Hepatocyte (in vitro differentiated cells): ENCODE measurements at regions not wholly inside any gene's neighbourhood (a gene's known extent, or its start where the extent isn't known, plus 50 kb on each side); places are given as distances from the start of the nearest gene placed in this dataset.

ENCODE experiments used
- CTCF ChIP-seq: fragments of 200-600 bp; sonication (generic); IDR thresholded peaks from 2 replicates; pipeline ENCODE4 v1.5.1; 2016; ENCODE audit warnings: antibody characterized with exemption, mild to moderate bottlenecking; ENCODE audit not compliant: poor library complexity
- EZH2phosphoT487 ChIP-seq: fragments of 200-600 bp; sonication (generic); IDR thresholded peaks from one replicate; pipeline ENCODE4 v1.6.1; 2018; ENCODE audit warnings: antibody characterized with exemption, mild to moderate bottlenecking, low read depth, moderate library complexity; ENCODE audit not compliant: unreplicated experiment, severe bottlenecking

- TF ChIP-seq CTCF, result no peak
- no peak for TF ChIP-seq EZH2phosphoT487
Measured at GRCh38 chr21:22961258-22961657, 1963.0 kb downstream of the NCAM2 start.
